ENCODE measurements at regions not wholly inside any gene's neighbourhood (a gene's known extent, or its start where the extent isn't known, plus 50 kb on each side); places are given as distances from the start of the nearest gene placed in this dataset.
"Not testable (repeated sequence)": the region's sequence is repeated elsewhere in the genome, so short reads cannot be mapped to it uniquely, and the experiment has no call there.

GRCh38 chr1:79177844-79178243 is 171.3 kb upstream of the ADGRL4 start:
- Histone ChIP-seq H3K4me1 (no peaks in the 10 kb centered on the region), H3K36me3 (no peaks in the 10 kb centered on the region), H3K27me3 (no peaks in the 10 kb centered on the region), H3K27ac (no peak overlapping the region), H3K4me3 (no peak overlapping the region), H3K9me3 (peaks cover 0 to 13% of the 10 kb centered on the region in 2 donors)
- no peak for DNase-seq (ENCODE audit: low spot score in 2 of 2)
- no peak for TF ChIP-seq POLR2A (IDR thresholded peaks at IDR 0.05)
- TF ChIP-seq POLR2AphosphoS5 (IDR thresholded peaks at IDR 0.05): no peak
- TF ChIP-seq CTCF (IDR thresholded peaks at IDR 0.05): no peak
- intact Hi-C loops (cut with DNase I; ENCODE audit: low total_unique reads): no loop called here

GRCh38 chr1:79161077-79161476 is 154.5 kb upstream of the ADGRL4 start:
- Histone ChIP-seq H3K4me1 (no peaks in the 10 kb centered on the region), H3K27me3 (no peaks in the 10 kb centered on the region), H3K9me3 (peaks cover 0 to 3% of the 10 kb centered on the region in 2 donors), H3K4me3 (no peak overlapping the region), H3K36me3 (no peaks in the 10 kb centered on the region), H3K27ac (no peak overlapping the region)
- intact Hi-C loops (cut with DNase I; ENCODE audit: low total_unique reads): no loop called here
- no peak for DNase-seq (ENCODE audit: low spot score in 2 of 2)
- TF ChIP-seq CTCF (IDR thresholded peaks at IDR 0.05) (no peak), POLR2AphosphoS5 (IDR thresholded peaks at IDR 0.05) (no peak), POLR2A (IDR thresholded peaks at IDR 0.05) (no peak)

- Histone ChIP-seq H3K36me3 (no peaks in the 10 kb centered on the region), H3K27ac (no peak overlapping the region), H3K4me1 (no peaks in the 10 kb centered on the region), H3K27me3 (no peaks in the 10 kb centered on the region), H3K9me3 (no peaks in the 10 kb centered on the region), H3K4me3 (no peak overlapping the region)
- TF ChIP-seq POLR2A (IDR thresholded peaks at IDR 0.05) (no peak), CTCF (IDR thresholded peaks at IDR 0.05) (no peak), POLR2AphosphoS5 (IDR thresholded peaks at IDR 0.05) (no peak)
- no peak for DNase-seq (ENCODE audit: low spot score in 2 of 2)
- intact Hi-C loops (cut with DNase I; ENCODE audit: low total_unique reads): no loop called here
Measured at GRCh38 chr1:79155991-79156390, 149.5 kb upstream of the ADGRL4 start.

GRCh38 chr1:79151006-79151796 is 144.7 kb upstream of the ADGRL4 start:
- H3K4me1 ChIP-seq: no peaks in the 10 kb centered on the region
- H3K4me3 ChIP-seq: no peak overlapping the region
- DNase-seq (ENCODE audit: low spot score in 2 of 2): no peak
- TF ChIP-seq CTCF (IDR thresholded peaks at IDR 0.05) (no peak), POLR2AphosphoS5 (IDR thresholded peaks at IDR 0.05) (no peak), POLR2A (IDR thresholded peaks at IDR 0.05) (no peak)
- H3K27ac ChIP-seq: no peak overlapping the region
- H3K9me3 ChIP-seq: no peaks in the 10 kb centered on the region
- H3K36me3 ChIP-seq: no peaks in the 10 kb centered on the region
- no peaks in the 10 kb centered on the region for H3K27me3 ChIP-seq
- intact Hi-C loops (cut with DNase I; ENCODE audit: low total_unique reads): no loop called here

- intact Hi-C loops (cut with DNase I; ENCODE audit: low total_unique reads): no loop called here
- Histone ChIP-seq H3K27me3 (no peaks in the 10 kb centered on the region), H3K36me3 (no peaks in the 10 kb centered on the region), H3K27ac (no peak overlapping the region), H3K9me3 (no peaks in the 10 kb centered on the region), H3K4me1 (no peaks in the 10 kb centered on the region), H3K4me3 (no peak overlapping the region)
- no peak for TF ChIP-seq POLR2A (IDR thresholded peaks at IDR 0.05)
- no peak for DNase-seq (ENCODE audit: low spot score in 2 of 2)
Measured at GRCh38 chr1:79150576-79150975, 144.0 kb upstream of the ADGRL4 start.

GRCh38 chr1:79138227-79138626 is 131.7 kb upstream of the ADGRL4 start:
- H3K27ac ChIP-seq; H3K4me1 ChIP-seq; H3K9me3 ChIP-seq; intact Hi-C loops (cut with DNase I; ENCODE audit: low total_unique reads); H3K27me3 ChIP-seq; H3K4me3 ChIP-seq; DNase-seq (ENCODE audit: low spot score in 2 of 2); H3K36me3 ChIP-seq: not testable (repeated sequence)

Data from breast epithelium (tissue), 4 donors.